HG03520 (cell line): ENCODE measurements at regions not wholly inside any gene's neighbourhood (a gene's known extent, or its start where the extent isn't known, plus 50 kb on each side); places are given as distances from the start of the nearest gene placed in this dataset.

Source experiments
- ATAC-seq: cut with Tn5 transposase; IDR thresholded peaks from one replicate; pipeline ENCODE4 v1.9.1; 2021; ENCODE audit warnings: mild to moderate bottlenecking, moderate library complexity; ENCODE audit not compliant: unreplicated experiment

GRCh38 chr10:43943818-43944360 lies 295.2 kb upstream of the ZNF32 start:
- no peak for ATAC-seq

DNA sequence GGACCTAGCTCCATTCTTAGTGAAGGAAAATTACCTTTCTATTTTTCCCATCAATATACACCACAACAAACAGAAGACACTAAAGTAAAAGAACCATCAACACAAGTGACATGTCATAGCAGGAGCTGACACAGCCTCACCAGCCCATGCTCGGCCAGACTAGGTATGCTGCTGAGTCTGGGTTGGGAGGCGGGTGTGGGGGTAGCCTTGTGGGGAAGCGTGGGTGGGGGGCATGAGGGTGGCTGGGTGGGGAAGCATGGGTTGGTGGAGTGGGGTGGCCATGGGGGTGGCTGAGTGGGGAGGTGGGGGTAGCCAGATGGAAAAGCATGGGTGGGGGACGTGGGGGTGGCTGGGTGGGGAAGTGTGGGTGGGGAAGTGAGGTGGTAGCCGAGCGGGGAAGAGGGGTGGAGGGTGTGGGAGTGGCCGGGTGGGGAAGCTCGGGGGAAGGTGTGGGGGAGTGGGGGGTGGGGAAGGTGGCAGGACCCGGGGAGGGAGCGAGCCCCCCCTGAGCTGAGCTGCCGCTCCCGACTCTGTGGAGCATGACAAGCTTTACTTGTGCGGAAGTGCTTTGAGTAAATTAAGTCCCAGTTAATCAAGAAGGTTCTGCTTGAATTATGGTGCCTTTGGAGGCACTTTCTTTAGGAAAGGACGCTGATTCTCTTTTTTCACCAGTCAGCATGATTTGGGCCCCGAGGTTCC lies 294.6 kb upstream of the ZNF32 start:
- ATAC-seq, result no peak

- no peak for ATAC-seq
Measured at GRCh38 chr10:43942096-43942850, 293.6 kb upstream of the ZNF32 start.

DNA sequence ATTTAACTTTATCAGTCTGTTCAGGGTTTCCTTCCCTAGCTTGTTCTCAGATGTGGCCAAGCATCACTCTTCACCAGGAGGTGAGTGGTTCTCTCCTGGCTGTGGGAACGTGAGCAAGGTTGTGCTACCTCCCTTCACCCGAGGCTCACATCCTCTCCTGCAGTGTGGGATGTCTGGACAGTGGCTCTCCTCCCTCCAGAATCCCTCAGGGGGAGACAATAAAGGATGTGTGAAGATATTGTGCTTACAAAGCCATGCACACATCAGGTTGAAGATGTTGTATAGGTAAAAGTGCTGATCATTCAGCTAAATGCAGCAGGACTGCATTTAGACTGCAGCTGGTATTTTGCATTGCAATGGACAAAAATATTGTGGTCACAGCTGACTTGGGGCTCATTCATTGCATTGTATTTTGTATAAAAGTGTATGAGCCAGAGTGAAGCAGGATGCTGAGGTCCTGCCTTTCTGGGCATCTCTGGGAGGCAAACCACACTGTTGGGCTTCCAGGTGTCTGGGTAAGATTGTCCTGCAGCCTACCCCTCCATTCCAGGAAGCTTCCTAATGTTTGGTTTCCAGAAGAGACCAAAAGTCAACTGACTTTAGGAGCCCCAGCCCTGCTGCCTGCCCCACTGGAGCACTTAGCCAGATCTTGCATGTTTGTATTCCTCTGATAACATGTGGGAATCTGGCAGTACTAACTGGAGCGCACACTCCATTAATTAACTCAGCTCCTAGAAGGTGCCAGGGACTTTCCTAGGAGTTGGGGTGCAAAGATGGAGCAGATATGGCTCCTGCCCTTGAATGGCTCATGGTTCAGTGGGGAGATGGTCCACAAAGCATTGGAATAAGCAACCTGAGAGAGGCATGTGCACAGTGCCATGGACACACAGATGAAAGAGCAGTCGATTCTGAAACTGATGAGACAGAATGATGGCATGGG lies 292.5 kb upstream of the ZNF32 start:
- ATAC-seq, result no peak

DNA sequence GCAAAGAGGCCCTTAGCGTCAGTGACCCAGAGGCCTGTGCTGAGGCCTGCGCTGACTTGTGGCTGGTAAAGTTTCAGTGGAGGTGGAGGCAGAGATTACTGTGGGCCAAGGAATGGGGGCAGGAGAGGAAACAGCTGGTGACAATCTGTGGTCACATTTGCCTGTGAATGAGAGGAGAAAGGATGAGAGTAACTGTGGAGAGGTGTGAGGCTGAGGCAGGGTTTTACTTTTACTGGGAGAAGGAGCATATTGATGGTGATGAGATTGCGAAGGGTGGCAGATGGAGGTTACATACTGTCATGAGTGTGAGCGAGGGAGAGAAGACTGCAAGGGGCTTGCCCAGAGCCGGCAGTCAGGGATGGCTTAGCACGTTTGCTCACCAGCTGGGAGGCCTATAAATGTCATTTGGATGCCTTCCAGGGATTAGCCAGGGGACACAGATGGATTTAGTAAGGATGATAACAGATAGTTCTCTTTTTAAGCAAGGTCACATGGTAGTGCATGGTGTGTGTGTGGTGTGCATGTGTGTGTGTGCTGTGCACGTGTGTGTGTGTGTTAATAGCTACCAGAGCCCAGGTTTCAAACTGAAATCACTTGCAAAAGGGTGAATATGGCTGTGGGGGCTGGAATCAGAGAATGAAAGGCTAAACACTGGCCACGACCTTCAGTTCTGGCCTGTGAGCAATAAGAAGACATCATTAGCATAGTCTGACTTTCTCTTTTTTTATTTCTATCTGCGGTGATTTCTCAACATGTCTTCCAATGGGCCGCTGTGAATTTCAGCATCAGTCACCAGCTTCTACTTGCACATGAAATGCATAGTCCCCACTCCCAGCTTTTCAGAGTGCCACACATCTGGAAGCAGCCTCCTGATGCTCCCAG lies 291.5 kb upstream of the ZNF32 start:
- ATAC-seq, result no peak

GRCh38 chr10:43939389-43939938 lies 290.8 kb upstream of the ZNF32 start:
- no peak for ATAC-seq

- ATAC-seq, result no peak
Measured at GRCh38 chr10:43938810-43939209, 290.1 kb upstream of the ZNF32 start.

GRCh38 chr10:43931308-43931930 lies 282.7 kb upstream of the ZNF32 start:
- ATAC-seq, result no peak

- no peak for ATAC-seq
Measured at GRCh38 chr10:43930777-43931176, 282.1 kb upstream of the ZNF32 start.

- no peak for ATAC-seq
Measured at GRCh38 chr10:43930243-43930642, 281.6 kb upstream of the ZNF32 start.

DNA sequence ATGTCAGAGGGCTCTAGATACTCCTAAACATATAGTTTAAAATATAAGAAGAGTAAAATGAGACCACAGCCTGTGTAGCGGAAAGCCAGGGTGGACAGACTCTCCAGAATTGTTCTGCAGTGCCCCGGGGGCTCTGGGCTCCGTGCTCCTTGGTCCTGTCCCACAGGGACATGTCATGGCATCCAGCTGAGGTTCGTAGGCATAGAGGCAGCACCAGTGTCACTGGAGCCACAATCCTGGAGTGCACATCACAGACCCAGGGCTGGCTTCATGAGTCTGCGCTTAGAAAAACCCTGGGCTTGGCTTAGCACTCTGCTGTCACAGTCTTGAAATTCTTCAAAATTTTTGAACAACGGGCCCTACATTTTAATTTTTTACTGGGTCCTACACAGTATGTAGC lies 280.4 kb upstream of the ZNF32 start:
- ATAC-seq, result no peak

- no peak for ATAC-seq
Measured at GRCh38 chr10:43928425-43928968, 279.8 kb upstream of the ZNF32 start.

DNA sequence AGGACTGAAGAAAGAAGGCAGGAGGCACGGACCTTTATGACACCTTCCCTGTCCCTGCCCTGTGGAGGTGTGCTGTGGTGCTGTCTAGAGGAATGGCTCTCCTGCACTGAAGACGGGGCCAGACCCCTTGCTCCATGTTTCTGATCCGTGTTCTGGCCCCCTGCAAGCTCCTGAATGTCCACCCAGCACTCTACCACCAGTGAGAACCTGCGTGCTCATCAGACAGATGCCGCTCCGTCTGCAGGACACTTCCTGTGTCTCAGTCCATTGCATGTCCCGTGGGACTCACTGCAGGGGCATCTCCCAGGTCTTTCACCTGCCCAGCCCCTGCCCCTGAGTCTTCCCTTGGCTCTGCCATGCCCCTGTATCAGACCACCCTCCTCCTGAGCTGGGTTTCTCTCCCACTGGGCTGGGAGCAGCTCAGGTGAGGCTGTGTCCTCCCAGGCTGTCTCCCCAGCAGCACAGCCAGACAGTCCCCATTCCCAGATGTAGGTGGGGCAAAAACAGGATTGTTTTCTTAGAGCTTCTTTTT lies 278.3 kb upstream of the ZNF32 start:
- no peak for ATAC-seq

DNA sequence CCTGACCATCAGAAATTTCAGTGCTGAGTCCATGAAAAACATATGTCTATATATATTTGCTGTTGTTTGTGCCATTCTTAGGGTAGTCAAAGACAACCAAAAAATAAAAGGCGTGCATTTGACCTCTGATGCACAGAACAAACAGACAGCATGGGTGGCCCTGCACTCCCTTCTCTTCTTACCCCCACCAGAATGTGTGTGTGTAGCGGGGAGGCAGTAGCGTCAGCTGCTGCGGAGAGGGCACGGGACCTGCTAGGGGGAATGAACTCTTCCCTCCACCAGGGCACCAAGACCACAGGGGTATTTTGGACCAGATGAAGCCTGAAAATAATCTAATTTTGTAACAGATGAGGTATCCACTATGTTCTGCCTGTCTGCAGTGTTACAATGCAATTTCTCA lies 277.7 kb upstream of the ZNF32 start:
- ATAC-seq, result no peak

DNA sequence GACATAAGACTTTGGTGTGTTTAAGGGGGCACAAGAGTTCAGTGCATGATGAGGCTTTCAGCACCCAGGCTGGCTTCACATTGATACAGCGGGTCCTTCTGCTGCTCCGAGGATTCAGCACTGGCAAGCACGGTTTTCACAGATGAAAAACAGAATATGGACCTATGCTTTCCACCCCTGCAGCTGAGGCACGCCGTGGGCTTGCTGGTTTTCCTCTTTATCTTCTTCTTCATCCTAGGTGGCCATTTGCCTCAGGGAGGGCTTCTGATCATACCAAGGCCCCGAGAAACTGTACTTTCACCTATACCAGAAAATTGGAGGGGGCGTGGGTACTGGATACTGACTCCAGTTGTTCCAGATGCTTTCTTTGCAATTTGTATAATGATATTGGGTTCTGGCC lies 277.1 kb upstream of the ZNF32 start:
- no peak for ATAC-seq

GRCh38 chr10:43923328-43923727 lies 274.6 kb upstream of the ZNF32 start:
- no peak for ATAC-seq

DNA sequence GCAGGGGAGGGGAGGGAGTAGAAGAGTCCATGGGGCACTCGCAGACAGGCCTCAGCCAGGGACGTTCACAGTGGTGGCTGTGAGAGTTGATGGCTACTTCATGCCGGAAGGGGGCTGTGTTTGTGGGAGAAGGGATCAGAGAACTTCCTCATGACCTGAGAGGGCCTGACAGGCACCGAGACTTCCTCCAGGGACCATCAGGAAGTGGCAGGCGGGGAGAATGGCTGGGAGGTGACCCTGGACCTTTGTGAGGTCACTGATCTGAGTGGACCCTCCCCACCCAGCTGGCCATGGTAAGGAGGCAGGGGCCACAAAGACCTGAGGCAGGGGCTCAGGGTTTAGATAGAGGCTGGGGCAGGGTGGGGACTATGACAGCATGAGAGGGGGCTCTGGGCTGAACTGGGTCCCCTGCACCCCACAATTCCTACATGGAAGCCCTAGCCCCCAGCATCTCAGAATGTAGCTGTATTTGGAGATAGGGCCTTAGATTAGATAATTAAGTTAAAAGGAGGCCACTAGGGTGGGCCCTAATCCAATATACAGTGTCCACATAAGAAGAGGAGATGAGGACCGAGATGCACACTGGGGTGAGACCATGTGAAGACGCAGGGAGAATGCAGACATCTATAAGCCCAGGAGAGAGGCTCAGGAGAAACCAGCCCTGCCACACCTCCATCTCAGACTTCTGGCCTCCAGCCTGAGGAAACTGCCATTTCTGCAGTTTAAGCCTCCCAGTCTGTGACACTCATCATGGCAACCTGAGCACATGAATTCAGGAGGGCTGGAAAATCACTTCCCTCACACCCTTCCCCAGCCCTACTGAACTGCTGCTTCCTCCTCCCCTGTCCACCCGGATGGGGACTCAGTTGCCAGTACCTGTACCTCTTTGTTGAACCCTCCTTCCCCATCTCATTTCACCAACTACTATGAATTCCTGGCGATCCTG lies 273.9 kb upstream of the ZNF32 start:
- ATAC-seq, result no peak

DNA sequence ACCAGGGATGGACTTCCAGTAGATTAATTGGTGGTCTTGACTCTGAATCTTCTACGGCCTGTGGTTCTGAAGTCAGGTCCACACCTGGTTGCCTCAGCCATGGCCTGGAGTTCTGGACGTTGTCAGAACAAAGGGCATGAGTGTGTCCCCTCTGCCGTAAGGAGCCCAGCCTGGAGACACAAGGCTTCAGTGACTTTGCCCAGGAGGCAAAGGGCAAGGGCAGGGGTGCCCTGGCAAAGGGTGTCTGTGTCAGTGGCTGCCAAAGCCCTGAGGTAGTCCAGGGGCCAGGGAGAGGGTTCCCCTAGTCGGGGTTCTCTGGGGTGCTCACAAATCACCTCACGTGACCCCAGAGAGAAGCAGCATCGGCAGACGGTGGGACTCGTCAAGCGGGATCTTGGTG lies 273.2 kb upstream of the ZNF32 start:
- no peak for ATAC-seq
